GM12874 (cell line): ENCODE measurements at regions not wholly inside any gene's neighbourhood (a gene's known extent, or its start where the extent isn't known, plus 50 kb on each side); places are given as distances from the start of the nearest gene placed in this dataset.

Source experiments
- TF ChIP-seq, protein P1 (sequence below): IDR thresholded peaks from 2 replicates; pipeline ENCODE4 v1.5.1; 2011; ENCODE audit warnings: low read depth, mild to moderate bottlenecking, control low read depth, low read length, moderate library complexity; ENCODE audit not compliant: insufficient read depth

DNA sequence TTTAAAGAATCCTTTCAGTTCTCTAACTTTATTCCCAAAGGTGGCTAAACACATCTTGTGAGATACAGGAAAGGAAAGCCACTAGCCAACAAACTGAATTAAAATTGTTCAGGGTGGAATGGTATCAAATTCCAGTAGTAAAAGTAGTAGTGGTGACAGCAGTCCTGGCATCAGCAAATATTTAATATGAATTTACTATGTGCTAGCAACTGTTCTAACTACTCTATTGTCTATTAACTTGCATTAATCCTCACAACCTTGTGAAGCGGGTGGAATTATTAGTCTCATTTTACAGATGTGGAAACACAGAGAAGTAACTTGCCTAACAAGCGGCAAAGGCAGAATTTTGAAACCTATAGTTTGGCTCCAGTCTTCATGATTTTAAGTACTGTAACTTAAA lies 130.1 kb downstream of the KLF12 start:
- TF ChIP-seq, protein P1, sequence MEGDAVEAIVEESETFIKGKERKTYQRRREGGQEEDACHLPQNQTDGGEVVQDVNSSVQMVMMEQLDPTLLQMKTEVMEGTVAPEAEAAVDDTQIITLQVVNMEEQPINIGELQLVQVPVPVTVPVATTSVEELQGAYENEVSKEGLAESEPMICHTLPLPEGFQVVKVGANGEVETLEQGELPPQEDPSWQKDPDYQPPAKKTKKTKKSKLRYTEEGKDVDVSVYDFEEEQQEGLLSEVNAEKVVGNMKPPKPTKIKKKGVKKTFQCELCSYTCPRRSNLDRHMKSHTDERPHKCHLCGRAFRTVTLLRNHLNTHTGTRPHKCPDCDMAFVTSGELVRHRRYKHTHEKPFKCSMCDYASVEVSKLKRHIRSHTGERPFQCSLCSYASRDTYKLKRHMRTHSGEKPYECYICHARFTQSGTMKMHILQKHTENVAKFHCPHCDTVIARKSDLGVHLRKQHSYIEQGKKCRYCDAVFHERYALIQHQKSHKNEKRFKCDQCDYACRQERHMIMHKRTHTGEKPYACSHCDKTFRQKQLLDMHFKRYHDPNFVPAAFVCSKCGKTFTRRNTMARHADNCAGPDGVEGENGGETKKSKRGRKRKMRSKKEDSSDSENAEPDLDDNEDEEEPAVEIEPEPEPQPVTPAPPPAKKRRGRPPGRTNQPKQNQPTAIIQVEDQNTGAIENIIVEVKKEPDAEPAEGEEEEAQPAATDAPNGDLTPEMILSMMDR: no peak

DNA sequence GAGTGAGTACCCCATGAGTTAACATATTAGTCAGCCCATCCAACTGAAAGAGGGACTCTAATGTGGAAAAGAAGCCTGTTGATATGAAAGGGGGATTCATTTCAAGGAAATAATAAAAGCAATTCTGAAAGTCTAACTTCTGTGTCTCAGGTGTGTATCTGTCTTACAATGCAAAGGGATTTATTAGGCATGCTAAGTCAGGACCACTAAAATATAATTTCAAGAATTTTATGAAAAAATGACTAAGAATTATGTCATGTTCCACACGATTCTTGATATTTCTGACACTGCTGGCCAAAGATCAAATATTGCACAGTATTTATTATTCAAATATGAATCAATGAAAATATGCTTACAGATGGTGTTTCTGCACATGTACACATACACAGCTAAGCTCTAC lies 130.8 kb downstream of the KLF12 start:
- TF ChIP-seq, protein P1: no peak

DNA sequence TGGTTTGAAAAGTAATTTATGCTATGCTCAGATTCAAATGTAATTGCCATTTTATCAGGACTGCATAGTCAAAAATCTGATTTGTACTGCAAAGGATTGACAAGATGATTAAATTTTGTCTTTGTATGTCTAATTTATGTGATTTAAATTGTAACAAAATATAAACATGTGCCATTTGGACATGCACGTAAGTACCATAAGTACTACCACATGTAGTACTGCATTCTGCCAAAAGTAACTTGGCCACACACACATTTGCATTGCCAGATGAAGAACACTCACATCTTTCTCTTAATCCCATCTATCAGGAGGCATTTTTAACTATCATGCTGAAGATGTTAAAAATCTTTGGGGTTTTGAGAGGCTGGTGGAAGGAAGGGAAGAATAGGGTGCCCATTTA lies 133.3 kb downstream of the KLF12 start:
- TF ChIP-seq, protein P1: no peak

DNA sequence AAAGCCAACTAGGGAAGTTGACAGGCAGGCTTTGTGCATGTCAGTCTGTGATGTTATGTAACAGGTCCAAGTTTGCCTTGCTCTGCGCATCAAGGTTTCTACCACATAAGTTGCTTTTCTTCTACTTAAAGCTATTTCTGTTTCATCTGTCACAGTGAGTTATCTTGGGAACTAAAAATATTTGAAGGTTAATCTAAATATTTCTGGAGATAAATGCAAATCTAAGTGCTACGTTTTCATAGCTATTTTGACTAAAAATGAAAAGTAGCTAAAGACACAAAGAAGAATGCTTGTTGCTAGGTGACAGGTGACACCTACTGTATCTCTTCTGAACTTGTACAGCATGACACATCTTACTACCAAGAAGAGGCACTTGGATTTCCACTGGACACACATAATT lies 135.6 kb downstream of the KLF12 start:
- TF ChIP-seq, protein P1: no peak

DNA sequence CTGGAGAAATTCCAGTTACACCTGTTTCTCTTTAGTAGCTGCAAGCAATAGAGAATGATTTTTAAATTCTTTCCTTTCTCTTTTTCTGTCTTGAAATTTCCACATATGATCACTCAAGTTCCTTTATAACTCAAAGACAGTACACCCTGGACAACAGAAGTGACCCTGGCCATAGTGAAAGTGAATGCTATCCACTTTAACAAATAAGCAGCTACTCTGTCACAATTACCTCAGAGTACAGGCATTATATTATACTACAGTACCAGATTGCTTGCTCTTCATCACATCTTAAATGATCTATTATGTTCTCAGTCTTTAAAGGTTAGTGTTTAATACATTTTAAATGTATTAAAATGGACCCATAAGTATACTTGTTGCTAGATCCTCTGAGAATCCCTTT lies 136.2 kb downstream of the KLF12 start:
- TF ChIP-seq, protein P1: no peak

DNA sequence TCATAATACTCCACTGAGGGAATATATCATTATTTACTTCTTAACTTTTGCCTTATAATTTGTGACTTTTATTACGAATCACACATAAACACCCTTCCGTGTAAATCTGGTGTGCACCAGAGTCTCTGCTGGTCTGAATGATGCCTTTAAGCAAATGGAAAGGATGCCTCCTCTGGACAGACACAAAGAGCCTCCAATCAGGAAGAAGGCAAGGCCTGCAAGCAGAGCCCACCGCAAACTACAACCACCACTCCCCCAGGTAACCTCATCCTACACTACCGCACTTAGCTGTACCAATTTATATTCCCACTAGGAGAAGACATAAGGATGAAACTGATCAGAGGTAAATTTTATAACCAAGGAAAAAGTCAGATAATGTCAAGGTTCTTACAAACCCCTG lies 137.6 kb downstream of the KLF12 start:
- TF ChIP-seq, protein P1: no peak

DNA sequence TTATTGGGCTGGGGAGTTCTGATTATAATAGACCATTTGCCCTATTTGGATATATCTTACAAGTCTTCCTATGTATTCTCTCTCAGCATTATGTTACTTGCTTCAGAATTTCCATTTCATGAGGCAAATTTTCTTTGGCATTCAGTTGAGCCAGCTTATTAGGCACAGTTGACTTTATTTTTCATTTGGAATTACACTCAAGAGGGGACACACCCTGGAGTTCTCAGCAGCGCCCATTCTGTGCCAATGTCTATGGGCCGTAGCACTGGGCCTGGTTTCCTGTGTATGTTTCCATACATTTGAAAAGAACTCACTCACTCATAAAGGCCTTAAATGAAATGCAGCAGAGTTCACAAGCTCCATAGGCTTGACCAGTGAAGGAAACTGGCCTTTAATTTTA lies 138.5 kb downstream of the KLF12 start:
- TF ChIP-seq, protein P1: no peak

DNA sequence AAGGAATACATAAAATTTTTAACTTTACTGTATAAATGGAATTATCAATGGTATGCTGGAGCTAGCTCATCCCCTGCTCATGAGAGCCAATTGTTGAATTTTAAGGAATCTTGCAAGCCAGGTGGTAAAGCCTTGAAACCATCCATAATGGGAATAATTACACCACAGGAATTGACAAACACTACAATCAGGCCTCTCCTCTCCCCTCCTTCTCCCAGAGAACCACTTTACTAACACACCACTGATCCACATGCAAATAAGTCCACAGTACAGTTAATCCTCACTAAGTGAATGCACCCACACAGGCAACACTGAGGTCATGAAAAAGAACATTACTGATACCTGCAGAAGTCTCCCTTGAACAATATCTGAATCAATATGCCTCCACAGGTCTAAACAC lies 140.5 kb downstream of the KLF12 start:
- TF ChIP-seq, protein P1: no peak
